Osteoblast (primary cell): ENCODE measurements at regions not wholly inside any gene's neighbourhood (a gene's known extent, or its start where the extent isn't known, plus 50 kb on each side); places are given as distances from the start of the nearest gene placed in this dataset.

Source experiments
- DNase-seq: peaks from one replicate; pipeline ENCODE4 v3.0.0; 2011; ENCODE audit warnings: low spot score, mixed read lengths; ENCODE audit not compliant: insufficient read length; ENCODE audit errors: missing footprints
- H2AFZ ChIP-seq: 2 replicates; pipeline ENCODE4 v1.6.0; 2011; ENCODE audit warnings: mild to moderate bottlenecking, low read length
- H3K27ac ChIP-seq: 2 replicates; pipeline ENCODE4 v1.5.1; 2011; ENCODE audit warnings: mild to moderate bottlenecking, low read depth, low read length, moderate library complexity
- H3K27me3 ChIP-seq: 2 replicates; pipeline ENCODE4 v1.6.0; 2012; ENCODE audit warnings: mild to moderate bottlenecking, control low read depth, inconsistent platforms, low read length, moderate library complexity; ENCODE audit not compliant: insufficient read depth
- H3K36me3 ChIP-seq: 2 replicates; pipeline ENCODE4 v1.5.1; 2011; ENCODE audit warnings: mild to moderate bottlenecking, low read length, control low read depth, moderate library complexity; ENCODE audit not compliant: insufficient read depth
- H3K4me1 ChIP-seq: 2 replicates; pipeline ENCODE4 v1.5.1; 2011; ENCODE audit warnings: mild to moderate bottlenecking, low read length, control low read depth, moderate library complexity; ENCODE audit not compliant: insufficient read depth
- H3K4me2 ChIP-seq: 2 replicates; pipeline ENCODE4 v1.6.0; 2011; ENCODE audit warnings: mild to moderate bottlenecking, low read length; ENCODE audit not compliant: insufficient read depth
- H3K4me3 ChIP-seq: fragments of 200-600 bp; sonication (generic); 3 replicates; pipeline ENCODE4 v1.5.1; 2012; ENCODE audit warnings: mild to moderate bottlenecking, low read length, inconsistent platforms; ENCODE audit not compliant: insufficient read depth
- H3K79me2 ChIP-seq: 2 replicates; pipeline ENCODE4 v1.6.0; 2012; ENCODE audit warnings: mild to moderate bottlenecking, low read length, control low read depth, inconsistent platforms; ENCODE audit not compliant: insufficient read depth
- H3K9me3 ChIP-seq: 2 replicates; pipeline ENCODE4 v1.5.1; 2011; ENCODE audit warnings: low read depth, low read length, control low read depth
- H4K20me1 ChIP-seq: 2 replicates; pipeline ENCODE4 v1.6.0; 2012; ENCODE audit warnings: mild to moderate bottlenecking, low read length, control low read depth; ENCODE audit not compliant: insufficient read depth
- TF ChIP-seq, protein P1 (sequence below): IDR thresholded peaks from 2 replicates; pipeline ENCODE4 v1.5.1; 2011; ENCODE audit warnings: mild to moderate bottlenecking, low read depth, low read length, moderate library complexity; ENCODE audit errors: extremely low read depth

GRCh38 chr4:18540349-18540748 lies 518.8 kb upstream of the LCORL start:
- H3K9me3 ChIP-seq = no peaks in the 10 kb centered on the region
- H3K79me2 ChIP-seq = no peaks in the 10 kb centered on the region
- no peaks in the 10 kb centered on the region for H4K20me1 ChIP-seq
- H3K27ac ChIP-seq = no peak overlapping the region
- no peaks in the 10 kb centered on the region for H3K27me3 ChIP-seq
- no peaks in the 10 kb centered on the region for H3K36me3 ChIP-seq
- H3K4me2 ChIP-seq = no peak overlapping the region
- no peak overlapping the region for H3K4me3 ChIP-seq
- no peaks in the 10 kb centered on the region for H3K4me1 ChIP-seq
- no peak overlapping the region for H2AFZ ChIP-seq
- TF ChIP-seq, protein P1, sequence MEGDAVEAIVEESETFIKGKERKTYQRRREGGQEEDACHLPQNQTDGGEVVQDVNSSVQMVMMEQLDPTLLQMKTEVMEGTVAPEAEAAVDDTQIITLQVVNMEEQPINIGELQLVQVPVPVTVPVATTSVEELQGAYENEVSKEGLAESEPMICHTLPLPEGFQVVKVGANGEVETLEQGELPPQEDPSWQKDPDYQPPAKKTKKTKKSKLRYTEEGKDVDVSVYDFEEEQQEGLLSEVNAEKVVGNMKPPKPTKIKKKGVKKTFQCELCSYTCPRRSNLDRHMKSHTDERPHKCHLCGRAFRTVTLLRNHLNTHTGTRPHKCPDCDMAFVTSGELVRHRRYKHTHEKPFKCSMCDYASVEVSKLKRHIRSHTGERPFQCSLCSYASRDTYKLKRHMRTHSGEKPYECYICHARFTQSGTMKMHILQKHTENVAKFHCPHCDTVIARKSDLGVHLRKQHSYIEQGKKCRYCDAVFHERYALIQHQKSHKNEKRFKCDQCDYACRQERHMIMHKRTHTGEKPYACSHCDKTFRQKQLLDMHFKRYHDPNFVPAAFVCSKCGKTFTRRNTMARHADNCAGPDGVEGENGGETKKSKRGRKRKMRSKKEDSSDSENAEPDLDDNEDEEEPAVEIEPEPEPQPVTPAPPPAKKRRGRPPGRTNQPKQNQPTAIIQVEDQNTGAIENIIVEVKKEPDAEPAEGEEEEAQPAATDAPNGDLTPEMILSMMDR = no peak
- no peak for DNase-seq

DNA sequence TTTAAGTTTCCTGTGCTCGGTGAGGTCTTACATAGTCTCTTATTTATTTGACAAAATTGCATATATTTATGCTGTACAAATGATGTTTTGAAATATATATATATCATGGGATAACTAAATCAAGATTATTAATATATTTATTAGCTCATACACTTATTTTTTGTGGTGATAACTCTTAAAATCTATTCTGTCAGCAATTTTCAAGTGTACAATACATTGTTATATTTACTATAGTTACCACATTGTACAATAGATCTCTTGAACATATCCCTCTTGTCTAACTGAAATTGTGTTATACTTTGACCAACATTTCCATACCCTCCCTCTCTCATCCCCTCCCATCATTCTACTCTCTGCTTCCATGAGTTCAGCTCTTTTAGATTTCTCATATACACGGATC lies 516.6 kb upstream of the LCORL start:
- no peak for DNase-seq
- no peaks in the 10 kb centered on the region for H3K4me1 ChIP-seq

GRCh38 chr4:18536428-18536827 lies 514.9 kb upstream of the LCORL start:
- TF ChIP-seq, protein P1 = no peak
- DNase-seq = no peak
- no peaks in the 10 kb centered on the region for H3K27me3 ChIP-seq
- no peak overlapping the region for H3K4me2 ChIP-seq
- no peak overlapping the region for H2AFZ ChIP-seq
- H3K36me3 ChIP-seq = no peaks in the 10 kb centered on the region
- H4K20me1 ChIP-seq = no peaks in the 10 kb centered on the region
- H3K4me3 ChIP-seq = no peak overlapping the region
- H3K4me1 ChIP-seq = no peaks in the 10 kb centered on the region
- no peaks in the 10 kb centered on the region for H3K79me2 ChIP-seq
- no peaks in the 10 kb centered on the region for H3K9me3 ChIP-seq
- no peak overlapping the region for H3K27ac ChIP-seq

More for the DNA sequence above, 516.6 kb upstream of the LCORL start:
- TF ChIP-seq, protein P1 = no peak
- Histone ChIP-seq H3K9me3 (no peaks in the 10 kb centered on the region), H3K4me2 (no peak overlapping the region), H3K27ac (no peak overlapping the region), H3K4me3 (no peak overlapping the region), H3K36me3 (no peaks in the 10 kb centered on the region), H4K20me1 (no peaks in the 10 kb centered on the region), H3K27me3 (no peaks in the 10 kb centered on the region), H3K79me2 (no peaks in the 10 kb centered on the region), H2AFZ (no peak overlapping the region)

DNA sequence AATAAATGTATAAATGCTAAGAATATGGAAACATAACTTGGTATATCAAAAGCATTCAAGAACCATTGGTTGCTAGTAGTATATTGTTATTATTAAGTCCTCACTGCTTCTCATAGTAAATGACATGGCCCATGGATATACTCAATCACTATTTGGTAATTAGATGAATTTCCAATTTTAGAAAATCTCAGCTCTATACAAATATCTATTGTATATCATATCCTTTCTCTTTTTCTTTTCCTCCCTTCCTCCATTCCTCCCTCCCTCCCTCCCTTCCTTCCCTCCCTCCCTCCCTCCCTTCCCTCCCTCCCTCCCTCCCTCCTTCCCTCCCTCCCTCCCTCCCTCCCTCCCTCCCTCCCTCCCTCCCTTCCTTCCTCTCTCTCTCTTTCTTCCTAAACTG lies 514.4 kb upstream of the LCORL start:
- TF ChIP-seq, protein P1 = no peak
- H3K4me2 ChIP-seq = no peak overlapping the region
- H3K4me1 ChIP-seq = no peaks in the 10 kb centered on the region
- no peaks in the 10 kb centered on the region for H3K36me3 ChIP-seq
- H3K27me3 ChIP-seq = no peaks in the 10 kb centered on the region
- H3K79me2 ChIP-seq = no peaks in the 10 kb centered on the region
- H2AFZ ChIP-seq = no peak overlapping the region
- no peaks in the 10 kb centered on the region for H4K20me1 ChIP-seq
- H3K9me3 ChIP-seq = no peaks in the 10 kb centered on the region
- no peak for DNase-seq
- H3K4me3 ChIP-seq = no peak overlapping the region
- no peak overlapping the region for H3K27ac ChIP-seq
